IMR-90 (cell line): ENCODE measurements at regions not wholly inside any gene's neighbourhood (a gene's known extent, or its start where the extent isn't known, plus 50 kb on each side); places are given as distances from the start of the nearest gene placed in this dataset.

Experiments used
- ATAC-seq: fragments of 200-7000 bp; cut with Tn5 transposase; 2 replicates; pipeline ENCODE4 v1.9.1; 2020; ENCODE audit warnings: low read depth, mild to moderate bottlenecking, moderate library complexity
- BruUV-seq: library from RNA; stranded (reverse); fragments of 400-500 nt; replicated peaks from 2 replicates; lab custom pipeline; 2021; lab: Mats Ljungman, UMichigan
- CTCF ChIA-PET: fragments of 300-600 bp; formaldehyde crosslinking; extraction: SDS; loops from one replicate; lab custom pipeline; 2021; ENCODE audit warnings: antibody characterized with exemption; lab: Yijun Ruan, JAX
- POLR2A ChIA-PET: fragments of 300-600 bp; sonication (Branson Sonifier 250); formaldehyde crosslinking; loops from one replicate; lab custom pipeline; 2022; ENCODE audit warnings: antibody characterized with exemption; ENCODE audit not compliant: unreplicated experiment; lab: Charles Lee
- DNase-seq: peaks from one replicate; pipeline ENCODE4 v3.0.0; 2013
- H2AFZ ChIP-seq: replicated peaks from 2 replicates; pipeline ENCODE3; 2013; ENCODE audit warnings: low read length, mild to moderate bottlenecking; ENCODE audit not compliant: poor library complexity
- H2AK5ac ChIP-seq: 2 replicates; pipeline ENCODE4 v1.6.1; 2013; ENCODE audit warnings: low read depth, low read length, inconsistent platforms
- H2AK9ac ChIP-seq: replicated peaks from 2 replicates; pipeline ENCODE3; 2013; ENCODE audit warnings: mild to moderate bottlenecking, low read depth, low read length, moderate library complexity; ENCODE audit not compliant: poor library complexity
- H2BK120ac ChIP-seq: 2 replicates; pipeline ENCODE4 v1.6.1; 2013; ENCODE audit warnings: low read depth, low read length, inconsistent platforms
- H2BK15ac ChIP-seq: 3 replicates; pipeline ENCODE4 v1.6.1; 2013; ENCODE audit warnings: low read depth, low read length, inconsistent platforms
- H2BK20ac ChIP-seq: 2 replicates; pipeline ENCODE4 v1.6.1; 2013; ENCODE audit warnings: low read depth, mild to moderate bottlenecking, inconsistent platforms, low read length, moderate library complexity
- H2BK5ac ChIP-seq: 2 replicates; pipeline ENCODE4 v1.6.1; 2013; ENCODE audit warnings: mild to moderate bottlenecking, low read depth, low read length, inconsistent platforms; ENCODE audit not compliant: poor library complexity, severe bottlenecking
- H3K14ac ChIP-seq: replicated peaks from 2 replicates; pipeline ENCODE4 v1.6.1; 2013; ENCODE audit warnings: low read depth, low read length, inconsistent platforms
- H3K18ac ChIP-seq: 2 replicates; pipeline ENCODE4 v1.6.1; 2013; ENCODE audit warnings: low read depth, low read length, control low read depth
- H3K23ac ChIP-seq: 2 replicates; pipeline ENCODE4 v1.6.1; 2013; ENCODE audit warnings: low read depth, low read length, inconsistent platforms
- H3K27ac ChIP-seq: 2 replicates; pipeline ENCODE4 v1.5.1; 2013; ENCODE audit warnings: mild to moderate bottlenecking, control low read depth, low read length; ENCODE audit not compliant: insufficient read depth
- H3K27me3 ChIP-seq: 2 replicates; pipeline ENCODE4 v1.6.1; 2013; ENCODE audit warnings: low read length; ENCODE audit not compliant: control insufficient read depth, insufficient read depth
- H3K36me3 ChIP-seq: 2 replicates; pipeline ENCODE4 v1.6.1; 2013; ENCODE audit warnings: low read length, mixed read lengths; ENCODE audit not compliant: control insufficient read depth, insufficient read depth
- H3K4ac ChIP-seq: 2 replicates; pipeline ENCODE4 v1.6.1; 2013; ENCODE audit warnings: low read depth, low read length, inconsistent platforms
- H3K4me1 ChIP-seq: 2 replicates; pipeline ENCODE4 v1.6.1; 2013; ENCODE audit warnings: low read length, mixed read lengths; ENCODE audit not compliant: control insufficient read depth, insufficient read depth
- H3K4me2 ChIP-seq: 2 replicates; pipeline ENCODE4 v1.6.1; 2013; ENCODE audit warnings: low read depth, mild to moderate bottlenecking, control low read depth, low read length, moderate library complexity
- H3K4me3 ChIP-seq: 2 replicates; pipeline ENCODE4 v1.5.1; 2013; ENCODE audit warnings: low read depth, mild to moderate bottlenecking, control low read depth, low read length, moderate library complexity; ENCODE audit not compliant: insufficient read depth
- H3K56ac ChIP-seq: 2 replicates; pipeline ENCODE4 v1.6.1; 2013; ENCODE audit warnings: low read length, inconsistent platforms; ENCODE audit not compliant: insufficient read depth; ENCODE audit errors: extremely low read depth
- H3K79me1 ChIP-seq, 2 experiments: 2 replicates each; pipeline ENCODE4 v1.6.1; 2013; ENCODE audit warnings: low read length in 2 of 2, inconsistent platforms in 1 of 2, low read depth in 1 of 2
- H3K9ac ChIP-seq: 2 replicates; pipeline ENCODE4 v1.6.1; 2013; ENCODE audit warnings: low read depth, low read length, control low read depth
- H3K9me1 ChIP-seq: 2 replicates; pipeline ENCODE4 v1.6.1; 2013; ENCODE audit warnings: low read length, inconsistent platforms; ENCODE audit not compliant: insufficient read depth
- H3K9me3 ChIP-seq: 2 replicates; pipeline ENCODE4 v1.6.1; 2013; ENCODE audit warnings: low read length; ENCODE audit not compliant: control insufficient read depth, insufficient read depth
- H4K20me1 ChIP-seq: 2 replicates; pipeline ENCODE4 v1.6.1; 2013; ENCODE audit warnings: low read length, inconsistent platforms; ENCODE audit not compliant: insufficient read depth
- H4K5ac ChIP-seq: 2 replicates; pipeline ENCODE4 v1.6.1; 2013; ENCODE audit warnings: mild to moderate bottlenecking, low read depth, low read length, control low read depth
- H4K8ac ChIP-seq, 2 experiments: 2 replicates each; pipeline ENCODE4 v1.6.1; 2013; ENCODE audit warnings: low read depth in 2 of 2, low read length in 2 of 2, control low read depth in 1 of 2, inconsistent platforms in 1 of 2
- H4K91ac ChIP-seq: 2 replicates; pipeline ENCODE4 v1.6.1; 2013; ENCODE audit warnings: low read depth, low read length, inconsistent platforms; ENCODE audit not compliant: insufficient read depth
- RAD21 ChIP-seq: IDR thresholded peaks from 2 replicates; pipeline ENCODE4 v1.6.1; 2012; ENCODE audit warnings: low read length, improper control_type of control experiment
- WGBS, 2 experiments: methylation state at CpG; one replicate each; pipeline versions ENCODE4 v1.1.5 to v1.1.7; 2013; ENCODE audit warnings: missing lambda C conversion rate in 2 of 2; ENCODE audit not compliant: insufficient read length in 1 of 2; ENCODE audit errors: extremely low coverage in 2 of 2; 5-methylcytosine and 5-hydroxymethylcytosine counted together
- dilution Hi-C: fragments of 300-500 bp; cut with HindIII; formaldehyde crosslinking; loops from one replicate; pipeline ENCODE4 v1.14.3; 2018; ENCODE audit warnings: low sequenced_read_pairs; ENCODE audit not compliant: unreplicated experiment
- in situ Hi-C: fragments of 300-500 bp; cut with MboI; formaldehyde crosslinking; loops from 3 replicates; pipeline ENCODE4 v1.14.3; 2019; ENCODE audit warnings: low sequenced_read_pairs, inconsistent platforms, mixed read lengths
- intact Hi-C: fragments of 100-400 bp; cut with micrococcal nuclease; formaldehyde crosslinking; loops from 2 replicates; pipeline ENCODE4 v1.10.0; 2022

DNA sequence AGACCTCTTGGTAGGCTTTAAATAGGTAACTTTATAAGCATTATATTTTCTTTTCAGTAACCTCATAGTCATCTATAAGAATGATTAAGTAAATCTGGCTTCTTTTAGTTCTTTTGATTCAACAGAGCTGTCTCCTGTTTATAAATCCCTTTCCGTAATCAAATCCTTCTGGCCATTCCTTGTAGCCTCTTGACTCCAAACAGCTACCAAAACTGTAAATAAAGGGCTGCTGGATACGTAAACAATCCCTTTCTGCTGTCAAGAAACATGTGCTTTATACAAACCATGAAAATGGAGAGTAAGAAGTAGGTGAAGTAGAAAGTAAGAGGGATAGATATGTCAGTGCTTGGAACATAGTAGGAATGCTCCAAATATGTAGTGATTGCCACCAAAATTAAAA is 183.2 kb upstream of the CASK start:
- DNase-seq (peak; percentile 32), ATAC-seq (peak; percentile 68)
- no TSS peak for BruUV-seq
- peak overlapping the region; percentile 44; the same call in 1 of the 2 replicates for H3K27ac ChIP-seq
- H3K9me1 ChIP-seq, result no peaks in the 10 kb centered on the region
- H3K9ac ChIP-seq, result no peak overlapping the region
- H4K20me1 ChIP-seq, result no peaks in the 10 kb centered on the region
- no peak overlapping the region for H3K56ac ChIP-seq
- no peak overlapping the region for H3K4me3 ChIP-seq
- H2BK5ac ChIP-seq, result no peak overlapping the region
- H2AFZ ChIP-seq, result no peak overlapping the region
- H3K18ac ChIP-seq, result no peak overlapping the region
- no peak overlapping the region for H3K23ac ChIP-seq
- H3K4me1 ChIP-seq, result no peaks in the 10 kb centered on the region; the same call in 1 of the 2 replicates
- no peak for TF ChIP-seq RAD21
- H2AK5ac ChIP-seq, result no peak overlapping the region
- H2BK20ac ChIP-seq, result no peak overlapping the region
- ChIA-PET POLR2A (no interaction called here), CTCF (no interaction called here)
- H3K14ac ChIP-seq, result no peak overlapping the region
- dilution Hi-C loops (no loop called here), in situ Hi-C loops (no loop called here), intact Hi-C loops (no loop called here)
- no peak overlapping the region for H4K8ac ChIP-seq
- no peaks in the 10 kb centered on the region for H3K79me1 ChIP-seq
- H2BK120ac ChIP-seq, result no peak overlapping the region
- H2BK15ac ChIP-seq, result no peak overlapping the region
- H3K36me3 ChIP-seq, result no peaks in the 10 kb centered on the region
- H2AK9ac ChIP-seq, result no peak overlapping the region
- no peaks in the 10 kb centered on the region for H3K9me3 ChIP-seq
- no peak overlapping the region for H4K91ac ChIP-seq
- WGBS, 2 experiments, result no CpG with 5 or more reads among the region's 2 CpGs
- H3K4ac ChIP-seq, result no peak overlapping the region
- peaks cover 6% of the 10 kb centered on the region for H3K27me3 ChIP-seq
- H3K4me2 ChIP-seq, result no peak overlapping the region
- no peak overlapping the region for H4K5ac ChIP-seq
